Lower lobe of right lung (tissue), 2 donors: ENCODE measurements at regions not wholly inside any gene's neighbourhood (a gene's known extent, or its start where the extent isn't known, plus 50 kb on each side); places are given as distances from the start of the nearest gene placed in this dataset.

Experiments used
- ATAC-seq, 2 donors: fragments of 200-7000 bp; cut with Tn5 transposase; one replicate each; pipeline ENCODE4 v1.9.1; 2020 to 2022; ENCODE audit warnings: mild to moderate bottlenecking in 2 of 2, moderate library complexity in 2 of 2
- DNase-seq: peaks from one replicate; pipeline ENCODE4 v3.0.0-alpha.2; 2020
- H3K27ac ChIP-seq: fragments of 200-600 bp; one replicate; pipeline ENCODE4 v1.8.0; 2022
- H3K27me3 ChIP-seq: fragments of 200-600 bp; one replicate; pipeline ENCODE4 v1.8.0; 2022; ENCODE audit warnings: low read depth
- H3K36me3 ChIP-seq: fragments of 200-600 bp; one replicate; pipeline ENCODE4 v1.8.0; 2022; ENCODE audit warnings: mild to moderate bottlenecking
- H3K4me1 ChIP-seq: fragments of 200-600 bp; one replicate; pipeline ENCODE4 v1.8.0; 2022
- H3K4me3 ChIP-seq: fragments of 200-600 bp; one replicate; pipeline ENCODE4 v1.8.0; 2022; ENCODE audit warnings: mild to moderate bottlenecking
- H3K9me3 ChIP-seq: fragments of 200-600 bp; one replicate; pipeline ENCODE4 v1.8.0; 2022
- CTCF ChIP-seq: fragments of 200-600 bp; IDR thresholded peaks from one replicate; pipeline ENCODE4 v1.8.0; 2022; ENCODE audit warnings: antibody characterized with exemption, mild to moderate bottlenecking
- intact Hi-C: fragments of 100-400 bp; cut with DNase I; formaldehyde crosslinking; loops from one replicate; pipeline ENCODE4 v1.11.0; 2022
- donor health status: DM: no; HTN: yes; CAD: no; lungs with severe emphysema.

GRCh38 chr10:2079603-2080078 lies 342.3 kb upstream of the ADARB2 start:
- DNase-seq = no peak
- no peak for TF ChIP-seq CTCF
- Histone ChIP-seq H3K36me3 (no peaks in the 10 kb centered on the region), H3K4me1 (no peaks in the 10 kb centered on the region), H3K9me3 (no peaks in the 10 kb centered on the region), H3K27me3 (no peaks in the 10 kb centered on the region), H3K4me3 (no peak overlapping the region), H3K27ac (no peak overlapping the region)
- ATAC-seq = no peak
- intact Hi-C loops = no loop called here

DNA sequence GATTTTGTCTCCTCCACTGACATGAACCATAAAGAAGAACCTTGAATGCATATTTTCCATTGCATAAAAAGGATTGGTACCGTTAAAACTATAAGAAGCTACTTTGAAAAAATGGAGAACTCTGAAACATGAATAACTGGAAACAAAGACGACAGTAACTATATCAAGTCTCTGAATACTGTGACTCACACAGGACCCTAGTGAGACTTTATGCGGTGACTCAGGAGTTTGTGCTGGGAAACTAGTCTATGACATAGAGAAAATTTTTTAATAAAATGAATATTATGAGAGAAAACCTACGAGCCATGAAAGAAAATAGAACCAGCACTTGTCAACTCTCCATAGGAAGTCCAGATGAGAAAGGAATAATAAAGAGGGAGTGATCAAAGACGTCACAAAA lies 339.9 kb upstream of the ADARB2 start:
- Histone ChIP-seq H3K27me3 (no peaks in the 10 kb centered on the region), H3K4me1 (no peaks in the 10 kb centered on the region), H3K9me3 (no peaks in the 10 kb centered on the region), H3K27ac (no peak overlapping the region), H3K36me3 (no peaks in the 10 kb centered on the region), H3K4me3 (no peak overlapping the region)
- intact Hi-C loops = no loop called here
- DNase-seq = no peak
- TF ChIP-seq CTCF = no peak
- no peak for ATAC-seq

- no peaks in the 10 kb centered on the region for H3K4me1 ChIP-seq
- H3K9me3 ChIP-seq = no peaks in the 10 kb centered on the region
- no peaks in the 10 kb centered on the region for H3K36me3 ChIP-seq
- no peak overlapping the region for H3K27ac ChIP-seq
- ATAC-seq (no peak), DNase-seq (no peak)
- no peaks in the 10 kb centered on the region for H3K27me3 ChIP-seq
- no peak for TF ChIP-seq CTCF
- intact Hi-C loops = no loop called here
- no peak overlapping the region for H3K4me3 ChIP-seq
Observed at GRCh38 chr10:2076528-2076927, 339.2 kb upstream of the ADARB2 start.

DNA sequence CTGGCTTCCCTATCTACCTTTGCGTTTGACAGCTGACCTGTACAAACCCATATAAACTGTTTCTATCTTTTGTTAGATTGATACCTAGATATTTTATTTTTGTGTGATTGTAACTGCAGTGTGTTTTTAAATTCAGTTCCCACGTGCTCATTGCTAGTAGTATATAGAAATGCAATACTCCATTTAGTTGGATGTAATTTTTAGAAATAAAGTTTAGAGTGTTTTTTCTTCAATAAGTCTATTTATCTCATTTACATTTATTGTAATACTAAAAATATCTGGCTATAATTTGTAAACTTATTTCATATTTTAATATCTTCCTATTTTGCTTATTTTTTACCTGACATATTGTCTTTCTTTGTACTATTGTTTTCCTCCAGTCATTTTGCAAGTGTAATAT lies 329.7 kb upstream of the ADARB2 start:
- no peak for TF ChIP-seq CTCF
- DNase-seq (no peak), ATAC-seq (no peak)
- Histone ChIP-seq H3K27ac (no peak overlapping the region), H3K9me3 (no peaks in the 10 kb centered on the region), H3K27me3 (no peaks in the 10 kb centered on the region), H3K4me1 (no peaks in the 10 kb centered on the region), H3K36me3 (no peaks in the 10 kb centered on the region), H3K4me3 (no peak overlapping the region)
- intact Hi-C loops = no loop called here

DNA sequence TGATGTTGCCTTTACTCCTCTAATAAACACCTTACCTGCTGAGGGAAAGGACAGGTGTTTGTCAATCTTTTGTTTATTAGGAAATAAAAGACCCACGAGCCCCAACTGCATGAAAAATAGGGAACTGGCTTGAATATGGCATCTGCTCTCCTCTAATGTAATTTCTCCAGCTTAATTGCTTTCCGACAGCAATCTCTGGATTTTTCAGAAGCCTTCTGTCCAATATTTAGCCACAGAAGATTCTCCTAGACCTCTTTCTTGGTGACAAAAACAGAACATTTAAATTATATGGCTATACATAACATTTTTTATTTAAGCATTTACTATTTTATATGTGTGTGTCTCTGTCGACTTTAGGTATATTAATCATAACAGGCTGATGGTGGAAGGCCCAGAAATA lies 317.4 kb upstream of the ADARB2 start:
- TF ChIP-seq CTCF = no peak
- Histone ChIP-seq H3K9me3 (no peaks in the 10 kb centered on the region), H3K4me3 (no peak overlapping the region), H3K27me3 (no peaks in the 10 kb centered on the region), H3K4me1 (no peaks in the 10 kb centered on the region), H3K27ac (no peak overlapping the region), H3K36me3 (no peaks in the 10 kb centered on the region)
- ATAC-seq = no peak
- DNase-seq = no peak
- intact Hi-C loops = no loop called here

- no peaks in the 10 kb centered on the region for H3K27me3 ChIP-seq
- no peak for ATAC-seq
- no peak for TF ChIP-seq CTCF
- no peak overlapping the region for H3K4me3 ChIP-seq
- no peaks in the 10 kb centered on the region for H3K4me1 ChIP-seq
- no peaks in the 10 kb centered on the region for H3K9me3 ChIP-seq
- H3K36me3 ChIP-seq = no peaks in the 10 kb centered on the region
- no peak overlapping the region for H3K27ac ChIP-seq
- intact Hi-C loops = no loop called here
- no peak for DNase-seq
Observed at GRCh38 chr10:2053805-2054204, 316.5 kb upstream of the ADARB2 start.
